Keratinocyte (primary cell): ENCODE measurements at regions not wholly inside any gene's neighbourhood (a gene's known extent, or its start where the extent isn't known, plus 50 kb on each side); places are given as distances from the start of the nearest gene placed in this dataset.

ENCODE experiments used
- DNase-seq: peaks from one replicate; pipeline ENCODE4 v3.0.0-alpha.2; 2011; ENCODE audit warnings: low read depth, missing footprints, low spot score
- FAIRE-seq: peaks from 2 replicates; lab custom pipeline; 2011; peaks lifted over from hg19 to GRCh38; lab: Jason Lieb, UNC
- H2AFZ ChIP-seq: 2 replicates; pipeline ENCODE4 v1.6.0; 2012; ENCODE audit warnings: low read length, control low read depth, inconsistent platforms; ENCODE audit not compliant: control insufficient read depth
- H3K27ac ChIP-seq: 2 replicates; pipeline ENCODE4 v1.5.1; 2011; ENCODE audit warnings: low read length; ENCODE audit not compliant: control insufficient read depth, insufficient read depth
- H3K27me3 ChIP-seq: 3 replicates; pipeline ENCODE4 v1.6.0; 2011; ENCODE audit warnings: low read length; ENCODE audit not compliant: control insufficient read depth, insufficient read depth; ENCODE audit errors: extremely low read depth
- H3K36me3 ChIP-seq, 2 experiments: 2 replicates in 1 of 2; 3 replicates in 1 of 2; pipeline ENCODE4 v1.5.1; 2011; ENCODE audit warnings: low read length in 2 of 2, mild to moderate bottlenecking in 1 of 2; ENCODE audit not compliant: control insufficient read depth in 2 of 2, insufficient read depth in 2 of 2; ENCODE audit errors: extremely low read depth in 1 of 2
- H3K4me1 ChIP-seq: 3 replicates; pipeline ENCODE4 v1.5.1; 2011; ENCODE audit warnings: low read length; ENCODE audit not compliant: control insufficient read depth, insufficient read depth; ENCODE audit errors: extremely low read depth
- H3K4me2 ChIP-seq: 3 replicates; pipeline ENCODE4 v1.6.0; 2011; ENCODE audit warnings: low read depth, low read length; ENCODE audit not compliant: control insufficient read depth, insufficient read depth; ENCODE audit errors: extremely low read depth
- H3K4me3 ChIP-seq, 3 experiments: fragments of 200-600 bp in 1 of 3; sonication (generic) in 1 of 3; 2 replicates in 2 of 3; 3 replicates in 1 of 3; pipeline ENCODE4 v1.5.1; 2011 to 2016; ENCODE audit warnings: low read length in 3 of 3, mild to moderate bottlenecking in 3 of 3, control low read depth in 2 of 3, inconsistent platforms in 1 of 3, low read depth in 1 of 3, mixed read lengths in 1 of 3, mixed run types in 1 of 3, moderate library complexity in 1 of 3; ENCODE audit not compliant: control insufficient read depth in 2 of 3, insufficient read depth in 2 of 3; ENCODE audit errors: extremely low read depth in 1 of 3
- H3K79me2 ChIP-seq: 2 replicates; pipeline ENCODE4 v1.6.0; 2012; ENCODE audit warnings: low read length; ENCODE audit not compliant: control insufficient read depth, insufficient read depth
- H3K9ac ChIP-seq: 3 replicates; pipeline ENCODE4 v1.6.0; 2011; ENCODE audit warnings: low read length; ENCODE audit not compliant: control insufficient read depth, insufficient read depth; ENCODE audit errors: extremely low read depth
- H3K9me1 ChIP-seq: 3 replicates; pipeline ENCODE4 v1.6.0; 2011; ENCODE audit warnings: low read length; ENCODE audit not compliant: control insufficient read depth, insufficient read depth; ENCODE audit errors: extremely low read depth
- H3K9me3 ChIP-seq: 2 replicates; pipeline ENCODE4 v1.5.1; 2012; ENCODE audit warnings: low read depth, low read length; ENCODE audit not compliant: control insufficient read depth
- H4K20me1 ChIP-seq: 3 replicates; pipeline ENCODE4 v1.6.0; 2011; ENCODE audit warnings: low read length; ENCODE audit not compliant: control insufficient read depth, insufficient read depth; ENCODE audit errors: extremely low read depth
- CTCF ChIP-seq, 3 experiments: IDR thresholded peaks in 1 of 3; conservative IDR thresholded peaks in 1 of 3; optimal IDR thresholded peaks in 1 of 3; 2 replicates in 2 of 3; 3 replicates in 1 of 3; pipeline versions ENCODE3 to v1.5.1; 2011; ENCODE audit warnings: low read length in 3 of 3, mild to moderate bottlenecking in 3 of 3, moderate library complexity in 2 of 3, control low read depth in 1 of 3, inconsistent platforms in 1 of 3; ENCODE audit not compliant: insufficient read depth in 2 of 3; ENCODE audit errors: extremely low read depth in 1 of 3
- EZH2 ChIP-seq: IDR thresholded peaks from one replicate; pipeline ENCODE4 v1.6.1; 2012; ENCODE audit warnings: inconsistent platforms, mild to moderate bottlenecking, low read length, moderate library complexity
- dilution Hi-C: fragments of 300-500 bp; cut with MboI; formaldehyde crosslinking; loops from one replicate; pipeline ENCODE4 v1.7.0; 2020; ENCODE audit warnings: low sequenced_read_pairs; ENCODE audit not compliant: extremely low pct_ligation_motif_present

GRCh38 chr3:117358717-117359314 lies 649.2 kb downstream of the TUSC7 start:
- no peak overlapping the region for H3K27ac ChIP-seq
- no peaks in the 10 kb centered on the region for H3K9me3 ChIP-seq
- dilution Hi-C loops: no loop called here
- H3K4me3 ChIP-seq: no peak overlapping the region
- H2AFZ ChIP-seq: no peak overlapping the region
- no peaks in the 10 kb centered on the region for H3K36me3 ChIP-seq
- no peak overlapping the region for H3K9ac ChIP-seq
- H3K27me3 ChIP-seq: no peaks in the 10 kb centered on the region
- H4K20me1 ChIP-seq: no peaks in the 10 kb centered on the region
- no peaks in the 10 kb centered on the region for H3K79me2 ChIP-seq
- FAIRE-seq (no peak), DNase-seq (no peak)
- H3K4me1 ChIP-seq: no peaks in the 10 kb centered on the region
- H3K9me1 ChIP-seq: no peaks in the 10 kb centered on the region
- H3K4me2 ChIP-seq: no peak overlapping the region
- TF ChIP-seq CTCF (optimal IDR thresholded peaks at IDR 0.05 in 1 of 3, IDR thresholded peaks at IDR 0.05 in 1 of 3, conservative IDR thresholded peaks at IDR 0.05 in 1 of 3; ENCODE audit: extremely low read depth in 1 of 3, insufficient read depth in 2 of 3, low read length in 3 of 3): no peak

- dilution Hi-C loops: no loop called here
Observed at GRCh38 chr3:117366574-117366973, 657.0 kb downstream of the TUSC7 start.

More at GRCh38 chr3:117366574-117366973, 657.0 kb downstream of the TUSC7 start:
- Histone ChIP-seq H3K4me2 (no peak overlapping the region), H3K4me3 (no peak overlapping the region), H3K27ac (no peak overlapping the region), H3K36me3 (no peaks in the 10 kb centered on the region), H3K79me2 (no peaks in the 10 kb centered on the region), H4K20me1 (no peaks in the 10 kb centered on the region), H3K4me1 (no peaks in the 10 kb centered on the region), H3K9me1 (no peaks in the 10 kb centered on the region), H3K27me3 (no peaks in the 10 kb centered on the region), H2AFZ (no peak overlapping the region), H3K9ac (no peak overlapping the region), H3K9me3 (no peaks in the 10 kb centered on the region)
- DNase-seq (no peak), FAIRE-seq (no peak)
- no peak for TF ChIP-seq CTCF (optimal IDR thresholded peaks at IDR 0.05 in 1 of 3, IDR thresholded peaks at IDR 0.05 in 1 of 3, conservative IDR thresholded peaks at IDR 0.05 in 1 of 3; ENCODE audit: extremely low read depth in 1 of 3, insufficient read depth in 2 of 3, low read length in 3 of 3)
- no peak for TF ChIP-seq EZH2
